Fibroblast of upper back skin (primary cell): ENCODE measurements at regions not wholly inside any gene's neighbourhood (a gene's known extent, or its start where the extent isn't known, plus 50 kb on each side); places are given as distances from the start of the nearest gene placed in this dataset.
"Not testable (repeated sequence)": the region's sequence is repeated elsewhere in the genome, so short reads cannot be mapped to it uniquely, and the experiment has no call there.

Experiments used
- DNase-seq: peaks from one replicate; pipeline ENCODE4 v3.0.0-alpha.2; 2013

DNA sequence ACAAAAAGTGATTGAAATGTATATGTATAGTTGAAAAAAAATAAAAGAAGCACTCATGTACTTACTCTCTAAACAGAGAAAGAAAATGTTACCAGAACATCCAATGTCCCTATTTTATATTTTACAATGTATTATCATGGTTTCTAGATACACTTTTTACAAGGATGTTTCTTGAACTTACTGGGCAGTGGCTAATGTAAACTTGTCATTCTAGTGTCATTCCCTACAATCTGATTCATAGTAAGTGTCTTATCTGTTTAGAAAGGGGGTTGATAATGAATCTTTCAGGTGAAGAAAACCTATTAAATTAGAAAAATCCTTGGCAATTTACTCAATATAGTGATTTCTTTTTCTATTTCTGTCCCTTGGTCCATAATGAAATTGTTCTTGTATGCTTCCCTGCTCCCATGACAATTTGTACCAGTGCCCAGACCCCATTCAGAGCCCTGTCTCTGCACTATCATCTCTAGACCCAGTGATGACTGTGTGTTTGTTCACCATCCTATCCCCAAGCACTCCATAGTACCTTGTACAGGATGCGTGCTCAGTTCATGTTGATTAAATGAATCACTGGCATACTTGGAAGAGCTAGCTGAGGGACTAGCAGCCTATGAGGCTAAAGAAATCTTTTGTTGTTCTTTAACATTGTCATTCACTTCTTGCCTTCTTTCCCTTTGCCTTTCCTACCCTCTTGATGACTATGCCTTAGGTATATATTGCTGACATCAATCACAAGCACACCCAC is 101.2 kb downstream of the HMHB1 start:
- peak; percentile 82 for DNase-seq

DNA sequence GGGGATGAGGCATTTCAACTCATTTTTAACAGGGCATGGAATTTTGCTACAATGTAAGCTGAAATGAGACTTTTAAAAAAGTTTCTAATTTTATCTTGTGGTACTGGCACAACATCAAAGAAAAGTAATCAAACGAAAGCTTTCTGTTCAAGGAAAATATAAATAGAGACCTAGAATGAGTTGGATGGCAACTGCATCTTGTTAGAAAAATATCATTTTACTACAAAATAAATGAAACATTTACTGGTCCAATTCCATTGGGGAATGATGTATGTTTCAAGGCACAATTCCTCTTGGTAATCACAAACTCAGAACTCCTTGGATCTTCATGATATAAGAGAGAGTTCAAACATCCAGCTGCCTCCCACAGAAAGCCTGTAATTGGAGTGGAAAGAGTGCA is 102.8 kb downstream of the HMHB1 start:
- no peak for DNase-seq

DNA sequence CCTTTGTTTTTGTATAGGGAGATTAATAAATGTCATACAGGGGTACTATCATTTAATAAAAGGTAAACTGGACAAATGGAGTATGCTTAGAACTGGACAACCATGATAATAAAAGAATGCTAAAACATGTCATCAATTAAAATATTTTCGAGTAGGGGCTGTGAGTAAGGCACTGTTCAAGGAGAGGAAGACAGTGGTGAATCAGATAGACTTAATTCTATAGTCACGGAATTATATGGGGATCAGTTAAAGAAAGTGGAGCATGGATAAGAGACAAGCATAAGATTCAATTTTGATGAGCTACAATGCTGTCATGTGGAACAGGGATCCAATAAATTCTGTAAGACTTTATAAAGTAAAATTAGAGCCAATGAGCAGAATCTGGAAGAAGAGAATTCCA is 104.5 kb downstream of the HMHB1 start:
- peak; percentile 60 for DNase-seq

GRCh38 chr5:143918961-143919360 is 107.0 kb downstream of the HMHB1 start:
- DNase-seq: no peak

GRCh38 chr5:143920772-143921171 is 108.8 kb downstream of the HMHB1 start:
- peak; percentile 75 for DNase-seq

DNA sequence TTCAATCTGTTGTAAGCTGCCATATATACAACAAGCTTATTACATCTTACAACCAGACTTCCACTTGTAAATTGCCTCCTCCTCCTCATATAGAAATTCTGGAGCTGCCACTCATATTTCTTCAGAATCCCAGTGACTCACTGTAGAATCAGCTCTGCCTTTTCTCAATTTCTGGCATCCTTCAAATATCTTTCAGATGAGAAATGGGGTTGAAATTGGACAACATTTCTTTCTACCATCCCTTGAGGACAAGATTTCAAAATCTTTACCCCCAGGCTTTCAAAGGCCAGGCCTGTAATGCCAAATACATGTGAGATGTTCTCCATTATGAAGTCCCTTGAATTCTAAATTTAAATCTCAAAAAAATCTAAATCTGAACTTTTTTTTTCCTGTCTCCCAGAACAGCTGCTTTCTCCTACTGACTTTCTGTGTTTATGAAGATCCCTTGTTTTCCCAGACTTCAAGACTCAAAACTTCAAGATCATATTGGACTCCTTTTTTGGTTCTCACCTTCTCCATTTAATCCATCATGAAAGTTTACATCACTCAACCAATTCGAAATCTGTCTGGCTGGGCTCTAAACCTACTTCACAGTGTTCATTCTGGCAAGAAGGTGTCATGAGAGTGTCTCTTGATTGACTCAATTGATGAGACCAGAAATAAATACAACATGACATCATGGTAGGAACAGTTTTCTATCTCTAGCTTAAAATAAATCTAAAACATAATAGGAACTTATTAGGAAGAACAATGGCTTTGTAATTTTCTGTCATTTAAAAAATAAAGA is 109.8 kb downstream of the HMHB1 start:
- DNase-seq: peak; percentile 97

GRCh38 chr5:143922718-143923117 is 110.8 kb downstream of the HMHB1 start:
- peak; percentile 75 for DNase-seq

DNA sequence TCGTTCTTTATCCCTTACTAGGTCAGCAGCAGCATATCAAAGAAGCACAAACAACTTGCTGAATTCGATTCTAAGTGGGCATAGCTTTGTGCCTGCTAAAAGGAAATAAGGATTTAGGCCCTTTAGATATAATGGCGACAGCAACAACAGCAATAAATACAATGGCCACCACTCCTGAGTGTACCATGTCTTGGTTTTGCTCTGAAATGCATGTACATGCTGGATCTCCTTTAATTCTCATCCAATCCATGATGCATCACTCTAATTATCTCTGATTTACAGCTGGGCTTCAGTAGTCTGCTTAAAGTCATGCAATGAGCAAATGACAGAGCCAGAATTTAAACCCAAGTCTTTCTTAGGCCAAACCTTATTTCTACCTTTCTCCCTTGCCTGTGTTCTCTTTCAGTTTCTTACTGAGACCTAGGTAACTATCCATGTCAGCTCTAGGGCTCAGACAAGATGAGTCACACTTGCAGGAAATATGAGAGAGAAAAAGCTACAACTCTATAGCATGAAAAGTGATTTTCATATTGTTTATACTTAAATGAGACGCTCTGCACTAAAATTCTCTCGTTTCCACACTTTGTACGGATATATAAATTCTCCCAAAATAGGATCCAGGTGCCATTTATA is 111.8 kb downstream of the HMHB1 start:
- DNase-seq: peak; percentile 48

GRCh38 chr5:143924311-143924978 is 112.5 kb downstream of the HMHB1 start:
- no peak for DNase-seq

- not testable (repeated sequence) for DNase-seq
These were observed 113.0 kb downstream of the HMHB1 start for GRCh38 chr5:143924979-143925325.

GRCh38 chr5:143929486-143929885 is 117.5 kb downstream of the HMHB1 start:
- DNase-seq: no peak

GRCh38 chr5:143930561-143930960 is 118.6 kb downstream of the HMHB1 start:
- no peak for DNase-seq

DNA sequence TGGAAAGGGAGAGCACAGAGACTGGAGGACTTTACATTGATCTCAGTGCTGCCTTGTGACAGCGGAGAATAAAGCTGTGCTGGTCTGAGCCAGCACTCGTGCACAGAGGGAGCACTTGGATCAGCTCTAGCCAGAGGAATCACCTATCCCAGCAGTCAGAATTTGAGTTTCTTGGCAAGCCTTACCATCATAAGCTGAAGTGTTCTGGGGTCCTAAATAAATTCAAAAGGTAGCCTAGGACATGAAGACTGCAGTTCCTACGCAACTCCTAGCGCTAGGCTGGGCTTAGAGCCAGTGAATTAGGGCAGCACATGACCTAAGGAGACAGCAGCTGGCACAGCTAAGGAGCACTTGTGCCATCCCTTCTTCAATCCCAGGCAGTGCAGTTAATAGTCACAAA is 119.5 kb downstream of the HMHB1 start:
- DNase-seq: no peak

GRCh38 chr5:143931986-143932385 is 120.0 kb downstream of the HMHB1 start:
- DNase-seq: no peak

DNA sequence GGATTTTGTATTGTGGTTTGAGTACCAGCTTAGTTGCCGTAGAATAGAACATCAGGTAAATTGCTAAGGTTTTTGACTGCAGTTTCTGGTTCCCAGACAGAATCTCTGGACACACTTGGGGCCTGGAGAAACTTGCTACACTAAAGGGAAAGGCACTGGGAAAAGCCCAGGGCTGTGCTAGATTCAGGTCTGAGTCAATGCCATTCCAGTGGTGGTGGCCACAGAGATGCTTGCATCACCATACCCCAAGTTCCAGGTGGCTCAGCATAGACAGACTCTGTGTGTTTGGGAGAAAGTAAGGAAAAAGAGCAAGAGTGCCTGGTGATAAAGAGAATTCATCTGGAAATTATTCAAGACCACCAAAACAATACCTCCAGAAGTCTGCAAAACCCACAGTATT is 120.6 kb downstream of the HMHB1 start:
- peak; percentile 28 for DNase-seq

GRCh38 chr5:143933451-143933850 is 121.5 kb downstream of the HMHB1 start:
- no peak for DNase-seq

- DNase-seq: no peak
These were observed 122.9 kb downstream of the HMHB1 start for GRCh38 chr5:143934821-143935220.

DNA sequence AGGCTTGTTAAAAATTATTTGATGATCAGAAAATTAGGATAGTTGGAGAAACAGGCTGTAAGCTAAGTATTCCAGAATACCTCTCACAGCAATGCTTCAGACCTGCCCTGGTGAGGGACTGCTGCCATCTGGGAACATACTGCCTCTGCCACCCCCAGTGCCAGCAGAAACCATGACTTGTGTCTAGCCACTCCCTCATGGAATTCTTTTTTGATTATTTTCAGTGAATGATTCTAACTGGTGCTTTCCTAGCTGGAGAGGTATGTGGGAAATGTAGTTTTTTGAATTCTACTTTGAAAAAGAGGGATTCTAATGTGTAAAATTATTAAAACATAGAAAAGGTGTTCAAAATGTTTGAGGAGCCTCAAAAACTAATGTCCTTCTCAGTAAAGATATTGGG is 126.3 kb downstream of the HMHB1 start:
- no peak for DNase-seq

DNA sequence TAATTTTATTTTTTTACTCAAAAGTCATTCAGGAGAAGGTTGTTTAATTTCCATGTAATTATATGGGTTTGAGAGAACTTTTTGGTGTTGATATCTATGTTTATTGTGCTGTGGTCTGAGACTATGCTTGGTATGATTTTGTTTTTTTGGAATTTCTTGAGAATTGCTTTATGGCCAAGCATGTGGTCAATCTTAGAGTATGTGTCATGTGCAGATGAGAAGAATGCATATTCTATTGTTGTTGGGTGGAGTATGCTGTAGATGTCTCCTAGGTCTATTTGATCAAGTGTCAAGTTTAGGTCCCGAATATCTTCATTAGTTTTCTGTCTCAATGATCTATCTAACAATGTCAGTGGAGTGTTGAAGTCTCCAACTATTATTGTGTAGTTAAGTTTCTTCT is 134.9 kb downstream of the HMHB1 start:
- DNase-seq: peak; percentile 33

GRCh38 chr5:143947313-143947712 is 135.4 kb downstream of the HMHB1 start:
- DNase-seq: no peak

DNA sequence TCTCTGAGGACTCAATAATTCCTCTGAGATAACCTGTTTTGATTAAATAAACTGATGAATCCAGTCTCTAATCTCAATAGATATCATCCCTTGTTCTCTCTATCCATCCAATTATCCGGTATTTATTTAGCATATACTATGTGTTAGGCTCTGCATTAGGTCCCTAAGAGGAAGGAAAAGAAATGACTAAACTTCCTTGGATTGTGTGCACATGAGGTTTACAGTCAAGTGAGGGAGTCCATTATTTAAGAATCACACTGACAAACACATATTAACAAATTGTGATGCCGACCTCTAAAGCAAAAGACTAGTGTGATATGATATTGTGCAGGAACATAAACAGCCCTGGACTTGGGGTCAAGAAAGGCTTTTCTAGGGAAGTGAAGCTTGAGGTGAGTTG is 140.8 kb downstream of the HMHB1 start:
- DNase-seq: no peak

GRCh38 chr5:143953851-143954250 is 141.9 kb downstream of the HMHB1 start:
- DNase-seq: no peak

GRCh38 chr5:143955141-143955540 is 143.2 kb downstream of the HMHB1 start:
- DNase-seq: peak; percentile 78
